ENCODE measurements at regions not wholly inside any gene's neighbourhood (a gene's known extent, or its start where the extent isn't known, plus 50 kb on each side); places are given as distances from the start of the nearest gene placed in this dataset.
"Not testable (repeated sequence)": the region's sequence is repeated elsewhere in the genome, so short reads cannot be mapped to it uniquely, and the experiment has no call there.

GRCh38 chr14:38363217-38363616, 107.3 kb upstream of the CLEC14A start:
- no peaks in the 10 kb centered on the region for H3K36me3 ChIP-seq (ENCODE audit: control insufficient read depth in 1 of 2, insufficient read depth in 2 of 2, low read length in 2 of 2)
- no peak overlapping the region for H3K4me3 ChIP-seq (ENCODE audit: low read depth in 1 of 2, low read length in 2 of 2)
- no peak overlapping the region for H3K27ac ChIP-seq (ENCODE audit: low read length)
- no peaks in the 10 kb centered on the region for H3K4me1 ChIP-seq (ENCODE audit: control insufficient read depth in 1 of 2, insufficient read depth in 2 of 2, low read length in 2 of 2)
- no peaks in the 10 kb centered on the region for H3K27me3 ChIP-seq (ENCODE audit: low read depth, low read length)
- H3K9me3 ChIP-seq (ENCODE audit: control insufficient read depth in 1 of 2, low read length in 2 of 2), result no peaks in the 10 kb centered on the region

GRCh38 chr14:38357557-38357956, 101.7 kb upstream of the CLEC14A start:
- no peak overlapping the region for H3K27ac ChIP-seq (ENCODE audit: low read length)

GRCh38 chr14:38355473-38355872, 99.6 kb upstream of the CLEC14A start:
- H3K36me3 ChIP-seq (ENCODE audit: control insufficient read depth in 1 of 2, insufficient read depth in 2 of 2, low read length in 2 of 2); H3K9me3 ChIP-seq (ENCODE audit: control insufficient read depth in 1 of 2, low read length in 2 of 2); H3K4me3 ChIP-seq (ENCODE audit: low read depth in 1 of 2, low read length in 2 of 2); H3K4me1 ChIP-seq (ENCODE audit: control insufficient read depth in 1 of 2, insufficient read depth in 2 of 2, low read length in 2 of 2); H3K27ac ChIP-seq (ENCODE audit: low read length); H3K27me3 ChIP-seq (ENCODE audit: low read depth, low read length): not testable (repeated sequence)

More at GRCh38 chr14:38357557-38357956, 101.7 kb upstream of the CLEC14A start:
- H3K36me3 ChIP-seq (ENCODE audit: control insufficient read depth in 1 of 2, insufficient read depth in 2 of 2, low read length in 2 of 2), result no peaks in the 10 kb centered on the region
- H3K4me1 ChIP-seq (ENCODE audit: control insufficient read depth in 1 of 2, insufficient read depth in 2 of 2, low read length in 2 of 2), result no peaks in the 10 kb centered on the region
- no peaks in the 10 kb centered on the region for H3K27me3 ChIP-seq (ENCODE audit: low read depth, low read length)
- H3K9me3 ChIP-seq (ENCODE audit: control insufficient read depth in 1 of 2, low read length in 2 of 2), result peaks cover 0 to 8% of the 10 kb centered on the region in 2 donors
- H3K4me3 ChIP-seq (ENCODE audit: low read depth in 1 of 2, low read length in 2 of 2), result no peak overlapping the region

GRCh38 chr14:38350102-38350501, 94.2 kb upstream of the CLEC14A start:
- Histone ChIP-seq H3K27ac (ENCODE audit: low read length) (no peak overlapping the region), H3K4me3 (ENCODE audit: low read depth in 1 of 2, low read length in 2 of 2) (no peak overlapping the region), H3K9me3 (ENCODE audit: control insufficient read depth in 1 of 2, low read length in 2 of 2) (peaks cover 0 to under 1% of the 10 kb centered on the region in 2 donors), H3K36me3 (ENCODE audit: control insufficient read depth in 1 of 2, insufficient read depth in 2 of 2, low read length in 2 of 2) (no peaks in the 10 kb centered on the region), H3K27me3 (ENCODE audit: low read depth, low read length) (no peaks in the 10 kb centered on the region), H3K4me1 (ENCODE audit: control insufficient read depth in 1 of 2, insufficient read depth in 2 of 2, low read length in 2 of 2) (no peaks in the 10 kb centered on the region)

- Histone ChIP-seq H3K27me3 (ENCODE audit: low read depth, low read length) (no peaks in the 10 kb centered on the region), H3K4me3 (ENCODE audit: low read depth in 1 of 2, low read length in 2 of 2) (no peak overlapping the region), H3K36me3 (ENCODE audit: control insufficient read depth in 1 of 2, insufficient read depth in 2 of 2, low read length in 2 of 2) (no peaks in the 10 kb centered on the region), H3K9me3 (ENCODE audit: control insufficient read depth in 1 of 2, low read length in 2 of 2) (no peaks in the 10 kb centered on the region), H3K27ac (ENCODE audit: low read length) (no peak overlapping the region), H3K4me1 (ENCODE audit: control insufficient read depth in 1 of 2, insufficient read depth in 2 of 2, low read length in 2 of 2) (no peaks in the 10 kb centered on the region)
Observed at GRCh38 chr14:38342803-38343202, 86.9 kb upstream of the CLEC14A start.

GRCh38 chr14:38339696-38340095, 83.8 kb upstream of the CLEC14A start:
- no peak overlapping the region for H3K27ac ChIP-seq (ENCODE audit: low read length)
- no peaks in the 10 kb centered on the region for H3K27me3 ChIP-seq (ENCODE audit: low read depth, low read length)

GRCh38 chr14:38336298-38336697, 80.4 kb upstream of the CLEC14A start:
- H3K9me3 ChIP-seq (ENCODE audit: control insufficient read depth in 1 of 2, low read length in 2 of 2), result no peaks in the 10 kb centered on the region
- H3K27ac ChIP-seq (ENCODE audit: low read length), result no peak overlapping the region
- H3K27me3 ChIP-seq (ENCODE audit: low read depth, low read length), result no peaks in the 10 kb centered on the region
- H3K36me3 ChIP-seq (ENCODE audit: control insufficient read depth in 1 of 2, insufficient read depth in 2 of 2, low read length in 2 of 2), result no peaks in the 10 kb centered on the region
- H3K4me1 ChIP-seq (ENCODE audit: control insufficient read depth in 1 of 2, insufficient read depth in 2 of 2, low read length in 2 of 2), result no peaks in the 10 kb centered on the region
- H3K4me3 ChIP-seq (ENCODE audit: low read depth in 1 of 2, low read length in 2 of 2), result no peak overlapping the region

More at GRCh38 chr14:38339696-38340095, 83.8 kb upstream of the CLEC14A start:
- Histone ChIP-seq H3K4me1 (ENCODE audit: control insufficient read depth in 1 of 2, insufficient read depth in 2 of 2, low read length in 2 of 2) (no peaks in the 10 kb centered on the region), H3K36me3 (ENCODE audit: control insufficient read depth in 1 of 2, insufficient read depth in 2 of 2, low read length in 2 of 2) (no peaks in the 10 kb centered on the region), H3K9me3 (ENCODE audit: control insufficient read depth in 1 of 2, low read length in 2 of 2) (no peaks in the 10 kb centered on the region), H3K4me3 (ENCODE audit: low read depth in 1 of 2, low read length in 2 of 2) (no peak overlapping the region)

- no peaks in the 10 kb centered on the region for H3K9me3 ChIP-seq (ENCODE audit: control insufficient read depth in 1 of 2, low read length in 2 of 2)
- H3K4me1 ChIP-seq (ENCODE audit: control insufficient read depth in 1 of 2, insufficient read depth in 2 of 2, low read length in 2 of 2), result no peaks in the 10 kb centered on the region
- H3K27ac ChIP-seq (ENCODE audit: low read length), result no peak overlapping the region
- no peaks in the 10 kb centered on the region for H3K27me3 ChIP-seq (ENCODE audit: low read depth, low read length)
- no peaks in the 10 kb centered on the region for H3K36me3 ChIP-seq (ENCODE audit: control insufficient read depth in 1 of 2, insufficient read depth in 2 of 2, low read length in 2 of 2)
- no peak overlapping the region for H3K4me3 ChIP-seq (ENCODE audit: low read depth in 1 of 2, low read length in 2 of 2)
Observed at GRCh38 chr14:38330275-38330674, 74.4 kb upstream of the CLEC14A start.

GRCh38 chr14:38329246-38329645, 73.4 kb upstream of the CLEC14A start:
- H3K36me3 ChIP-seq (ENCODE audit: control insufficient read depth in 1 of 2, insufficient read depth in 2 of 2, low read length in 2 of 2), result no peaks in the 10 kb centered on the region
- H3K4me3 ChIP-seq (ENCODE audit: low read depth in 1 of 2, low read length in 2 of 2), result no peak overlapping the region
- no peaks in the 10 kb centered on the region for H3K9me3 ChIP-seq (ENCODE audit: control insufficient read depth in 1 of 2, low read length in 2 of 2)
- H3K27me3 ChIP-seq (ENCODE audit: low read depth, low read length), result no peaks in the 10 kb centered on the region
- no peak overlapping the region for H3K27ac ChIP-seq (ENCODE audit: low read length)
- H3K4me1 ChIP-seq (ENCODE audit: control insufficient read depth in 1 of 2, insufficient read depth in 2 of 2, low read length in 2 of 2), result no peaks in the 10 kb centered on the region

GRCh38 chr14:38316922-38317321, 61.0 kb upstream of the CLEC14A start:
- Histone ChIP-seq H3K27ac (ENCODE audit: low read length) (no peak overlapping the region), H3K27me3 (ENCODE audit: low read depth, low read length) (no peaks in the 10 kb centered on the region), H3K4me3 (ENCODE audit: low read depth in 1 of 2, low read length in 2 of 2) (no peak overlapping the region), H3K9me3 (ENCODE audit: control insufficient read depth in 1 of 2, low read length in 2 of 2) (no peaks in the 10 kb centered on the region), H3K4me1 (ENCODE audit: control insufficient read depth in 1 of 2, insufficient read depth in 2 of 2, low read length in 2 of 2) (no peaks in the 10 kb centered on the region), H3K36me3 (ENCODE audit: control insufficient read depth in 1 of 2, insufficient read depth in 2 of 2, low read length in 2 of 2) (no peaks in the 10 kb centered on the region)

GRCh38 chr14:38311655-38312054, 55.8 kb upstream of the CLEC14A start:
- no peaks in the 10 kb centered on the region for H3K27me3 ChIP-seq (ENCODE audit: low read depth, low read length)
- no peaks in the 10 kb centered on the region for H3K9me3 ChIP-seq (ENCODE audit: control insufficient read depth in 1 of 2, low read length in 2 of 2)
- H3K4me1 ChIP-seq (ENCODE audit: control insufficient read depth in 1 of 2, insufficient read depth in 2 of 2, low read length in 2 of 2), result no peaks in the 10 kb centered on the region
- H3K27ac ChIP-seq (ENCODE audit: low read length), result no peak overlapping the region
- H3K4me3 ChIP-seq (ENCODE audit: low read depth in 1 of 2, low read length in 2 of 2), result no peak overlapping the region
- H3K36me3 ChIP-seq (ENCODE audit: control insufficient read depth in 1 of 2, insufficient read depth in 2 of 2, low read length in 2 of 2), result no peaks in the 10 kb centered on the region

GRCh38 chr14:38310420-38310995, 54.6 kb upstream of the CLEC14A start:
- Histone ChIP-seq H3K36me3 (ENCODE audit: control insufficient read depth in 1 of 2, insufficient read depth in 2 of 2, low read length in 2 of 2) (no peaks in the 10 kb centered on the region), H3K9me3 (ENCODE audit: control insufficient read depth in 1 of 2, low read length in 2 of 2) (no peaks in the 10 kb centered on the region), H3K4me3 (ENCODE audit: low read depth in 1 of 2, low read length in 2 of 2) (no peak overlapping the region), H3K27ac (ENCODE audit: low read length) (no peak overlapping the region), H3K4me1 (ENCODE audit: control insufficient read depth in 1 of 2, insufficient read depth in 2 of 2, low read length in 2 of 2) (no peaks in the 10 kb centered on the region), H3K27me3 (ENCODE audit: low read depth, low read length) (no peaks in the 10 kb centered on the region)
